ENCODE measurements at regions not wholly inside any gene's neighbourhood (a gene's known extent, or its start where the extent isn't known, plus 50 kb on each side); places are given as distances from the start of the nearest gene placed in this dataset.

DNA sequence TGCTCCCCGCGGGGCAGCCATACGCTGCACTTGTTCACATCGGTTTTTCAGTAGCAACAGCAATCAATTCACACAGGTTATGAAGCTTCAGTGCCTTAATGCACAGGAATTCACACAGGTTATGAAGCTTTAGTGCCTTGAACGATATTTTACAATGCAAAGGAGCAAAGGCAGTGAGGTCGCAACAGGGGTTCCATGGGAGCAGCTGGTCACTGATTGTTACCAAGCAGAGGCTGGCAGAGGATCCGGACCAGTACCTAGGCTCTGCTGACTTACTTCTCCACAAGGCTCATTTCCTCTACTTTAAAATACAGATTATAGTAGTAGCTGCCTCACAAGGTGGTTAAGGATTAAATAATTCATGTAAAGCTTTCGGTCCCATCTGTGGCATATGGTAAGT, 95.2 kb upstream of the ODAD2 start:
- Histone ChIP-seq H2AFZ (ENCODE audit: low read length) (no peak overlapping the region), H3K36me3 (replicated peaks; ENCODE audit: insufficient read depth, low read length) (no peaks in the 10 kb centered on the region), H4K20me1 (ENCODE audit: insufficient read depth, low read length) (no peaks in the 10 kb centered on the region), H3K9me3 (replicated peaks; ENCODE audit: insufficient read depth, low read length) (no peaks in the 10 kb centered on the region), H3K79me2 (ENCODE audit: low read length) (no peaks in the 10 kb centered on the region), H3F3A (ENCODE audit: insufficient read depth, low read length) (no peaks in the 10 kb centered on the region), H3K4me2 (ENCODE audit: low read depth, low read length) (no peak overlapping the region), H3K4me1 (ENCODE audit: low read length) (no peaks in the 10 kb centered on the region), H3K9me2 (replicated peaks; ENCODE audit: insufficient read depth, low read length) (no peaks in the 10 kb centered on the region), H3K9ac (ENCODE audit: low read length) (no peak overlapping the region), H3K4me3 (ENCODE audit: low read length) (no peak overlapping the region), H3K27me3 (replicated peaks; ENCODE audit: insufficient read depth, low read length) (no peaks in the 10 kb centered on the region), H3K27ac (ENCODE audit: low read length) (no peak overlapping the region)
- TF ChIP-seq EZH2phosphoT487 (IDR thresholded peaks at IDR 0.05; ENCODE audit: low read length), result no peak
- TF ChIP-seq EZH2 (optimal IDR thresholded peaks at IDR 0.05; ENCODE audit: low read depth, low read length), result no peak
- TF ChIP-seq, protein P1, sequence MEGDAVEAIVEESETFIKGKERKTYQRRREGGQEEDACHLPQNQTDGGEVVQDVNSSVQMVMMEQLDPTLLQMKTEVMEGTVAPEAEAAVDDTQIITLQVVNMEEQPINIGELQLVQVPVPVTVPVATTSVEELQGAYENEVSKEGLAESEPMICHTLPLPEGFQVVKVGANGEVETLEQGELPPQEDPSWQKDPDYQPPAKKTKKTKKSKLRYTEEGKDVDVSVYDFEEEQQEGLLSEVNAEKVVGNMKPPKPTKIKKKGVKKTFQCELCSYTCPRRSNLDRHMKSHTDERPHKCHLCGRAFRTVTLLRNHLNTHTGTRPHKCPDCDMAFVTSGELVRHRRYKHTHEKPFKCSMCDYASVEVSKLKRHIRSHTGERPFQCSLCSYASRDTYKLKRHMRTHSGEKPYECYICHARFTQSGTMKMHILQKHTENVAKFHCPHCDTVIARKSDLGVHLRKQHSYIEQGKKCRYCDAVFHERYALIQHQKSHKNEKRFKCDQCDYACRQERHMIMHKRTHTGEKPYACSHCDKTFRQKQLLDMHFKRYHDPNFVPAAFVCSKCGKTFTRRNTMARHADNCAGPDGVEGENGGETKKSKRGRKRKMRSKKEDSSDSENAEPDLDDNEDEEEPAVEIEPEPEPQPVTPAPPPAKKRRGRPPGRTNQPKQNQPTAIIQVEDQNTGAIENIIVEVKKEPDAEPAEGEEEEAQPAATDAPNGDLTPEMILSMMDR (IDR thresholded peaks at IDR 0.05; ENCODE audit: low read length), result no peak
- no peak for DNase-seq

DNA sequence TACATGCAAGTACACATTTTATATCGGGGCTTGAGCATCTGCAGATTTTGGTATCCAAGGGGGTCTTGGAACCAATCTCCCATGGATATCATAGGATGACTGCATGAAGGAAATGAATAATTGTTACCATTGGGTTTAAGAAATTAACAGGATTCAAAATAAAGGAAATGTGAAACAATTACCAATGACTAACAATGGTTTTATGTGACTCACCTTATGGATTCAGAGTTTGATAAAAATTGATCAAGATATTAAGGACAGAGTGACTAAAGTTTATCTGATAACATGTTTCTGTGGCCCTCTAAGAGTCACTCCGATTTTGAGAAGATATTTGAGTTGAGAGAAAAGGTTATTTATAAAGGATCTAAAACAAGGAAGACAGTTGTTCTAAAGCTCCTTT, 93.0 kb upstream of the ODAD2 start:
- Histone ChIP-seq H4K20me1 (ENCODE audit: insufficient read depth, low read length) (no peaks in the 10 kb centered on the region), H3K27me3 (replicated peaks; ENCODE audit: insufficient read depth, low read length) (no peaks in the 10 kb centered on the region), H3K36me3 (replicated peaks; ENCODE audit: insufficient read depth, low read length) (no peaks in the 10 kb centered on the region), H3K4me3 (ENCODE audit: low read length) (no peak overlapping the region), H3K4me2 (ENCODE audit: low read depth, low read length) (no peak overlapping the region), H3K4me1 (ENCODE audit: low read length) (no peaks in the 10 kb centered on the region), H3K79me2 (ENCODE audit: low read length) (no peaks in the 10 kb centered on the region), H3F3A (ENCODE audit: insufficient read depth, low read length) (no peaks in the 10 kb centered on the region), H3K27ac (ENCODE audit: low read length) (no peak overlapping the region), H3K9ac (ENCODE audit: low read length) (no peak overlapping the region), H2AFZ (ENCODE audit: low read length) (no peak overlapping the region), H3K9me3 (replicated peaks; ENCODE audit: insufficient read depth, low read length) (no peaks in the 10 kb centered on the region), H3K9me2 (replicated peaks; ENCODE audit: insufficient read depth, low read length) (no peaks in the 10 kb centered on the region)
- no peak for DNase-seq
- TF ChIP-seq, protein P1 (IDR thresholded peaks at IDR 0.05; ENCODE audit: low read length), result no peak
- TF ChIP-seq EZH2 (optimal IDR thresholded peaks at IDR 0.05; ENCODE audit: low read depth, low read length) (no peak), EZH2phosphoT487 (IDR thresholded peaks at IDR 0.05; ENCODE audit: low read length) (no peak)

DNA sequence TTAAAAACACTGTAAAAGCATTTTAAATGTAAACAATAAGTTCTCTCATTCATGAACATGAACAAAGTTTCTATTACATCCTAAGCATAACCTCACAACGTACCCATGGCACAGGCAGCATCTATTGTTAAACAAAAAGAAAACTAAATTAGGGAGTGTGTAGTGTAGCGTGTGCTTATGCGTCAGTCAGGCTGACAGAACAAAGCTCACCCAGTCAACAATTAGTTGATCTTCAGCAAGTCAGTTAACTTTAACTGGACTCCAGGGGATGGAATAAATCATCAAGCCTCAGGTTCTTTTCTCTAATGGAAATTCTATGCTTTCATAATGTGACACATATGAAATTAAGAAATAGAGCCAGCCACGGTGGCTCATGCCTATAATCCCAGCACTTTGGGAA, 91.6 kb upstream of the ODAD2 start:
- no peaks in the 10 kb centered on the region for H3K79me2 ChIP-seq (ENCODE audit: low read length)
- no peaks in the 10 kb centered on the region for H3K4me1 ChIP-seq (ENCODE audit: low read length)
- TF ChIP-seq, protein P1 (IDR thresholded peaks at IDR 0.05; ENCODE audit: low read length), result no peak
- TF ChIP-seq EZH2phosphoT487 (IDR thresholded peaks at IDR 0.05; ENCODE audit: low read length), result no peak
- TF ChIP-seq EZH2 (optimal IDR thresholded peaks at IDR 0.05; ENCODE audit: low read depth, low read length), result no peak
- no peaks in the 10 kb centered on the region for H3K36me3 ChIP-seq (replicated peaks; ENCODE audit: insufficient read depth, low read length)
- no peaks in the 10 kb centered on the region for H3K9me2 ChIP-seq (replicated peaks; ENCODE audit: insufficient read depth, low read length)
- H3K27me3 ChIP-seq (replicated peaks; ENCODE audit: insufficient read depth, low read length), result no peaks in the 10 kb centered on the region
- H2AFZ ChIP-seq (ENCODE audit: low read length), result no peak overlapping the region
- no peak overlapping the region for H3K4me3 ChIP-seq (ENCODE audit: low read length)
- H3K9ac ChIP-seq (ENCODE audit: low read length), result no peak overlapping the region
- H3K9me3 ChIP-seq (replicated peaks; ENCODE audit: insufficient read depth, low read length), result no peaks in the 10 kb centered on the region
- no peaks in the 10 kb centered on the region for H3F3A ChIP-seq (ENCODE audit: insufficient read depth, low read length)
- no peak overlapping the region for H3K4me2 ChIP-seq (ENCODE audit: low read depth, low read length)
- no peak overlapping the region for H3K27ac ChIP-seq (ENCODE audit: low read length)
- DNase-seq, result no peak
- no peaks in the 10 kb centered on the region for H4K20me1 ChIP-seq (ENCODE audit: insufficient read depth, low read length)

All from MM.1S (cell line).